DOHH2 (cell line): ENCODE measurements at regions not wholly inside any gene's neighbourhood (a gene's known extent, or its start where the extent isn't known, plus 50 kb on each side); places are given as distances from the start of the nearest gene placed in this dataset.

ENCODE experiments used
- H3F3A ChIP-seq: fragments of 200-600 bp; sonication (generic), shearing (Covaris generic); 2 replicates; pipeline ENCODE4 v1.6.0; 2016; ENCODE audit warnings: antibody characterized with exemption, mild to moderate bottlenecking; ENCODE audit not compliant: control insufficient read depth, insufficient read depth
- H3K27ac ChIP-seq: fragments of 200-600 bp; sonication (generic); 2 replicates; pipeline ENCODE4 v1.5.1; 2014; ENCODE audit warnings: low read depth, mild to moderate bottlenecking, low read length, moderate library complexity
- H3K27me3 ChIP-seq: fragments of 200-600 bp; sonication (generic); 2 replicates; pipeline ENCODE4 v1.6.1; 2014; ENCODE audit warnings: mild to moderate bottlenecking, low read length, mixed read lengths; ENCODE audit not compliant: control insufficient read depth
- H3K36me3 ChIP-seq: fragments of 200-600 bp; sonication (generic); 2 replicates; pipeline ENCODE4 v1.6.1; 2014; ENCODE audit warnings: mild to moderate bottlenecking, low read length, moderate library complexity, mixed read lengths; ENCODE audit not compliant: control insufficient read depth
- H3K4me1 ChIP-seq: fragments of 200-600 bp; sonication (generic); 2 replicates; pipeline ENCODE4 v1.6.1; 2014; ENCODE audit warnings: mild to moderate bottlenecking, low read length, mixed read lengths; ENCODE audit not compliant: control insufficient read depth
- H3K4me2 ChIP-seq: fragments of 200-600 bp; sonication (generic); 2 replicates; pipeline ENCODE4 v1.6.0; 2014; ENCODE audit warnings: mild to moderate bottlenecking, low read length, moderate library complexity
- H3K4me3 ChIP-seq: fragments of 200-600 bp; sonication (generic); 2 replicates; pipeline ENCODE4 v1.5.1; 2014; ENCODE audit warnings: mild to moderate bottlenecking, low read length, mixed read lengths
- H3K79me2 ChIP-seq: fragments of 200-600 bp; sonication (generic); 2 replicates; pipeline ENCODE4 v1.6.1; 2014; ENCODE audit warnings: mild to moderate bottlenecking, low read length, mixed read lengths; ENCODE audit not compliant: control insufficient read depth
- H3K9me2 ChIP-seq: fragments of 200-600 bp; sonication (generic); replicated peaks from 2 replicates; pipeline ENCODE4 v1.6.1; 2014; ENCODE audit warnings: mild to moderate bottlenecking, low read length, mixed read lengths; ENCODE audit not compliant: control insufficient read depth
- H3K9me3 ChIP-seq: fragments of 200-600 bp; sonication (generic); 2 replicates; pipeline ENCODE4 v1.6.1; 2014; ENCODE audit warnings: antibody characterized with exemption, low read length, mixed read lengths; ENCODE audit not compliant: control insufficient read depth, insufficient read depth
- H4K20me1 ChIP-seq: fragments of 200-600 bp; sonication (generic); 2 replicates; pipeline ENCODE4 v1.6.0; 2014; ENCODE audit warnings: low read depth, mild to moderate bottlenecking, antibody characterized with exemption, low read length, moderate library complexity; ENCODE audit not compliant: control insufficient read depth, insufficient read depth
- EZH2phosphoT487 ChIP-seq: fragments of 200-600 bp; sonication (generic); IDR thresholded peaks from 2 replicates; pipeline ENCODE4 v1.6.1; 2017; ENCODE audit warnings: borderline replicate concordance, mild to moderate bottlenecking, antibody characterized with exemption, low read length, moderate library complexity, mixed read lengths
- TF ChIP-seq, protein P1 (sequence below): fragments of 200-600 bp; sonication (generic); IDR thresholded peaks from one replicate; pipeline ENCODE4 v1.5.1; 2014; ENCODE audit warnings: antibody characterized with exemption, mild to moderate bottlenecking, low read depth, low read length; ENCODE audit not compliant: poor library complexity, severe bottlenecking

DNA sequence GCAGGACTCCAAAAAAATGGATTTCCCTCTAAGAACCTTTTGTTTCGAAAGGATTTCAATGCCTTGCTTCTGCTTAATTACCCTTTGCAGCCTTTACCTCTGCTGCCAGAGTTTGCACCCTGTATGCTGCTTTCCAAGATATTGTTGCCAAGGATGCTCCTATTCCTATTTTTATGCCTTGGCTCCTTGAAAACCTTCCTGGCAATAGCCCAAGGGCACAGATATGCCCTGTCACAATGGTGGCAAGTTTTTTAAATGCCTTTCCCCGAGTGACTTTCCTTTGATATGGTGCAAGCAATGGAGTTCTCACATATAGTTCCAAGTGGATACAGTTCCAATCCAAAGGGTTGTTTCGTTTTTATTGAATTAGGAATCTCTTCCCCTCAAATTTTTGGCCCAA is 1983.0 kb downstream of the MRPL39 start:
- Histone ChIP-seq H3K27ac (no peak overlapping the region), H3K36me3 (no peaks in the 10 kb centered on the region), H3K9me3 (no peaks in the 10 kb centered on the region; the same call in 1 of the 2 replicates), H3K79me2 (no peaks in the 10 kb centered on the region), H3F3A (no peaks in the 10 kb centered on the region), H3K27me3 (no peaks in the 10 kb centered on the region), H4K20me1 (no peaks in the 10 kb centered on the region), H3K4me2 (no peak overlapping the region), H3K4me3 (no peak overlapping the region), H3K9me2 (no peaks in the 10 kb centered on the region), H3K4me1 (no peaks in the 10 kb centered on the region)
- no peak for TF ChIP-seq EZH2phosphoT487
- TF ChIP-seq, protein P1, sequence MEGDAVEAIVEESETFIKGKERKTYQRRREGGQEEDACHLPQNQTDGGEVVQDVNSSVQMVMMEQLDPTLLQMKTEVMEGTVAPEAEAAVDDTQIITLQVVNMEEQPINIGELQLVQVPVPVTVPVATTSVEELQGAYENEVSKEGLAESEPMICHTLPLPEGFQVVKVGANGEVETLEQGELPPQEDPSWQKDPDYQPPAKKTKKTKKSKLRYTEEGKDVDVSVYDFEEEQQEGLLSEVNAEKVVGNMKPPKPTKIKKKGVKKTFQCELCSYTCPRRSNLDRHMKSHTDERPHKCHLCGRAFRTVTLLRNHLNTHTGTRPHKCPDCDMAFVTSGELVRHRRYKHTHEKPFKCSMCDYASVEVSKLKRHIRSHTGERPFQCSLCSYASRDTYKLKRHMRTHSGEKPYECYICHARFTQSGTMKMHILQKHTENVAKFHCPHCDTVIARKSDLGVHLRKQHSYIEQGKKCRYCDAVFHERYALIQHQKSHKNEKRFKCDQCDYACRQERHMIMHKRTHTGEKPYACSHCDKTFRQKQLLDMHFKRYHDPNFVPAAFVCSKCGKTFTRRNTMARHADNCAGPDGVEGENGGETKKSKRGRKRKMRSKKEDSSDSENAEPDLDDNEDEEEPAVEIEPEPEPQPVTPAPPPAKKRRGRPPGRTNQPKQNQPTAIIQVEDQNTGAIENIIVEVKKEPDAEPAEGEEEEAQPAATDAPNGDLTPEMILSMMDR = no peak

DNA sequence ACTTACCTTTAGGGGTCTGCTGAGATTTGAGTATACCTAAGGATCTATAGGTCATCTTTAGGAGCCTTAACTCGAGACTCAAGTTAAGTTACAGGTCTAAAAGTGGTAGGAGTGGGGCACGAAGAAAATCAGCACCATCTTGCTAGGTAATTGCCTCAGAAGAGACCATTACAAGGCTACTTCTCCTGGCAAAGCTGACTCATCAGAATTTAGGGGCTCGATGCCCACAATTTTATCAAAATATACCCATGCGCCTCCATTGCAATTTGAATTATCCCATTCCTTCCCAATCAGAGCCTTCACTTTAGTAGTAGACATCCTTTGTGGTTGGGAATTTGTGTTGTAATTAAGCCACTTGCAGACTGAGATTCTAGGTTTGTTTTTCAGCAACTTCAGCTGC is 1994.3 kb downstream of the MRPL39 start:
- no peak overlapping the region for H3K4me2 ChIP-seq
- H3K36me3 ChIP-seq = no peaks in the 10 kb centered on the region
- no peaks in the 10 kb centered on the region for H3F3A ChIP-seq
- no peaks in the 10 kb centered on the region; the same call in 1 of the 2 replicates for H3K9me3 ChIP-seq
- H3K4me1 ChIP-seq = no peaks in the 10 kb centered on the region
- no peak overlapping the region for H3K4me3 ChIP-seq
- TF ChIP-seq, protein P1 = no peak
- no peak for TF ChIP-seq EZH2phosphoT487
- H3K27me3 ChIP-seq = no peaks in the 10 kb centered on the region
- no peaks in the 10 kb centered on the region for H3K9me2 ChIP-seq
- H3K79me2 ChIP-seq = no peaks in the 10 kb centered on the region
- H3K27ac ChIP-seq = no peak overlapping the region
- H4K20me1 ChIP-seq = no peaks in the 10 kb centered on the region

DNA sequence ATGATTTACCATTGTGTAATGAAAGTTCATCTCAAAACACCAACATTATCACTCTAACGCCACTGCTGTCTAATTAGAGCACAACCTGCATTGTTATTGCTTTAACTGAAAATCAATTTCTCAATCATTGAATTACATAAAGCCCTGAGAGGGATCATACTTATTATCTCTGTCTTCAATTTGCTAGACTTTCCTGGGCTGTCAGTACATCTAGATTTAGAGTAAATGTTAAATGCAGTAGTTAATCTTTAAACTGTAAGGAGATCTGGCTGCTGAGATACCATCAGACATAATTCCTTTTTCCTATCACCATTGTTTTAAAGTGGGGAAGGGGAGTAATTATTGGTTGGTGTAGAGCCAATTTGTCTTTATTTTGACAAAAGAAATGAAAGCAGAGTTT is 1995.1 kb downstream of the MRPL39 start:
- Histone ChIP-seq H3K4me2 (no peak overlapping the region), H4K20me1 (no peaks in the 10 kb centered on the region), H3K79me2 (no peaks in the 10 kb centered on the region), H3K4me3 (no peak overlapping the region), H3K27ac (no peak overlapping the region), H3F3A (no peaks in the 10 kb centered on the region), H3K27me3 (no peaks in the 10 kb centered on the region), H3K9me3 (no peaks in the 10 kb centered on the region; the same call in 1 of the 2 replicates), H3K4me1 (no peaks in the 10 kb centered on the region), H3K36me3 (no peaks in the 10 kb centered on the region), H3K9me2 (no peaks in the 10 kb centered on the region)
- no peak for TF ChIP-seq EZH2phosphoT487
- TF ChIP-seq, protein P1 = no peak
